ENCODE measurements at regions not wholly inside any gene's neighbourhood (a gene's known extent, or its start where the extent isn't known, plus 50 kb on each side); places are given as distances from the start of the nearest gene placed in this dataset.
"Not testable (repeated sequence)": the region's sequence is repeated elsewhere in the genome, so short reads cannot be mapped to it uniquely, and the experiment has no call there.

DNA sequence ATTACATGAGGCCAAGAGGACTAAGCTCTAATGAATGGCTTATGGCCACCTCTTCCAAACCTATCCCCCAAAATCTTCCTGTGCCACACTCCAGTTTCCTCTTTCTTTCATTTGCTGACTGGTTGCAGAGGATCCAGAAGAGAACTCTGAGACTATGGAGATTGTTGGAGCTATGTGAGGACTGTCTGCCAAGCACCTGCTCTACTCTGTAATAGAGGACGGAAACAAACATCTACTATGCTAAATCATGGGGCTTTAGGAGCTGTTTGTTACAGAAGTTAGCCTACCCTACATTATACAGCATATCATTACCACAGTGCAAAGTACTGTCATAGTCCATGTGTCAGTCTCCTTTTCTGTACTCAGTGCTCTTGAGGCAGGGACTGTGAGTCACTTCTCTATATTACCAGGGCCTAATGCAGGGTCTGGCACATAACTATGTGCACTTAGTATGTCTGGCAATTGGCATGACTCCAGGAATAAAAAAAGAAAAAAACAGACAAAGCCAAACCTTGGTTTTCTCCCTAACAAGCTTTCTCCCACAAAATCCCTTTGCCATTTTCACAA lies 95.1 kb downstream of the RPAP3 start:
- POLR2A ChIA-PET = no interaction called here
- TF ChIP-seq, protein P1, sequence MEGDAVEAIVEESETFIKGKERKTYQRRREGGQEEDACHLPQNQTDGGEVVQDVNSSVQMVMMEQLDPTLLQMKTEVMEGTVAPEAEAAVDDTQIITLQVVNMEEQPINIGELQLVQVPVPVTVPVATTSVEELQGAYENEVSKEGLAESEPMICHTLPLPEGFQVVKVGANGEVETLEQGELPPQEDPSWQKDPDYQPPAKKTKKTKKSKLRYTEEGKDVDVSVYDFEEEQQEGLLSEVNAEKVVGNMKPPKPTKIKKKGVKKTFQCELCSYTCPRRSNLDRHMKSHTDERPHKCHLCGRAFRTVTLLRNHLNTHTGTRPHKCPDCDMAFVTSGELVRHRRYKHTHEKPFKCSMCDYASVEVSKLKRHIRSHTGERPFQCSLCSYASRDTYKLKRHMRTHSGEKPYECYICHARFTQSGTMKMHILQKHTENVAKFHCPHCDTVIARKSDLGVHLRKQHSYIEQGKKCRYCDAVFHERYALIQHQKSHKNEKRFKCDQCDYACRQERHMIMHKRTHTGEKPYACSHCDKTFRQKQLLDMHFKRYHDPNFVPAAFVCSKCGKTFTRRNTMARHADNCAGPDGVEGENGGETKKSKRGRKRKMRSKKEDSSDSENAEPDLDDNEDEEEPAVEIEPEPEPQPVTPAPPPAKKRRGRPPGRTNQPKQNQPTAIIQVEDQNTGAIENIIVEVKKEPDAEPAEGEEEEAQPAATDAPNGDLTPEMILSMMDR (IDR thresholded peaks at IDR 0.05; ENCODE audit: control extremely low read depth, extremely low read depth, low read depth, missing control alignments) = no peak
- no peak for DNase-seq (ENCODE audit: extremely low spot score)
- CTCF ChIA-PET = no interaction called here

DNA sequence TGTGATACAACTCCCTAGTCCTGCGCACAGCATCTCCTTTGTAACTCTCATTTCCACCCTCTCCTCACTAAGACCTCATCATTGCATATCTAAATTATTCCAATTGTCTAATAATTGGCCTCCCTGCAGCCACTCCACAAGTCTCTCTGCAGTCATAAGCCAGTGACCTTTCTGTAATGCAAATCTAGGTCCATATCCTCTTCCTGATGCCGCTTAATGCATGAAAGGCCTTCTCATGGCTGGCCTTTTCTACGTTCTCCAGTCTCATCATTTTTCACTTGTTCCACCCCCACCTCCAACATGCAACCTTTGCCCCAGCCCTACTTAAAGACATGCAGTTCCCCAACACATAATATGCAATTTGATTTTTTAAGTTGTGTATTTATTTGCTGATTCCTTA lies 96.0 kb downstream of the RPAP3 start:
- ChIA-PET CTCF (no interaction called here), POLR2A (no interaction called here)
- TF ChIP-seq, protein P1 (IDR thresholded peaks at IDR 0.05; ENCODE audit: control extremely low read depth, extremely low read depth, low read depth, missing control alignments) = no peak
- DNase-seq (ENCODE audit: extremely low spot score) = no peak

DNA sequence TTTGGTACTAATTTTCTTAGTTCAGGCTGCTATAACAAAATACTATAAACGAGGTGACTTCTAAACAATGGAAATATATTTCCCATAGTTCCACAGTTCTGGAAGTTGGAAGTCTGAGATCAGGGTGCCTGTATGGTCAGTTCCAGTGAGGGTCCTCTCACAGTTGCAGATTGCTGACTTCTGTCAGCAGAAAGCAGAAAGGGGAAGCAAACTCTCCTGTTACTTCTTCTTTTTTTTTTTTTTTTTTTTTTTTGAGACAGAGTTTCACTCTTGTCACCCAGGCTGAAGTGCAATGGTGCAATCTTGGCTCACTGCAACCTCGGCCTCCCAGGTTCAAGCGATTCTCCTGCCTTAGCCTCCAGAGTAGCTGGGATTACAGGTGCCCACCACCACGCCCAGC lies 97.2 kb downstream of the RPAP3 start:
- peak; percentile 18 for DNase-seq (ENCODE audit: extremely low spot score)
- POLR2A ChIA-PET = not testable (repeated sequence)
- CTCF ChIA-PET = interaction anchor here (1.3 kb wide), 1 partner anchor 28 kb away, joined by 3 read pairs; no protein-coding TSS in a partner anchor

DNA sequence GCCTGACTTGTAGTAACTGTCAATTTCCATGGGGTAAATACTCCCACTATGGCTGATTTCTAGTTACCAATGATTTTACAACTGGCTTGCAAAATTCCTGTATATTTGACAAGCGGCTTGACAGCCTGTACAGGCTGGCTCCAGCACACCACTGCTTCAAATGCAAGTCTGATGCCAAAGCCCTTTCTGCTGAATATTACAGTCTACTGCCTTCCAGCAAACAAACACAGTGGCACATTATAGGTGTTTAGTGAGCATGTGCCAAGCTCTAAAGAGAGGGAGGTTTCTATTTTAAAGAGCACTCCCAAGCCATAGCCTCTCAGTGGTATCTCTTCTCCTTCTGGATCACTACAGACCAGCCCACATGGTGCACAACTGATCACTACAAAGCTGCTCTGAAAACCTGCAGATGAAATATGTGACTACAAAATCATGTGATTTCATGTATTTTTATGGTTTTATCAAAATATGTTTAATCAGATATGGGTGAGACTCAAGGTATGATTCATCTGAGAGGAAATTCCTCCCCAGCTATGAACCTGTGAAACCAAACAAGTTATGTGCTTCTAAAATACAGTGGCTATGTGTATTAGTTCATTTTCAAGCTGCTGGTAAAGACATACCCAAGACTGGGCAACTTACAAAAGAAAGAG lies 101.5 kb downstream of the RPAP3 start:
- TF ChIP-seq, protein P1 (IDR thresholded peaks at IDR 0.05; ENCODE audit: control extremely low read depth, extremely low read depth, low read depth, missing control alignments) = no peak
- DNase-seq (ENCODE audit: extremely low spot score) = no peak
- ChIA-PET CTCF (interaction anchor here (0.7 to 1.9 kb wide), 4 partner anchors 11 to 533 kb away, joined by 3 to 10 read pairs (median 4); no protein-coding TSS in a partner anchor), POLR2A (no interaction called here)

DNA sequence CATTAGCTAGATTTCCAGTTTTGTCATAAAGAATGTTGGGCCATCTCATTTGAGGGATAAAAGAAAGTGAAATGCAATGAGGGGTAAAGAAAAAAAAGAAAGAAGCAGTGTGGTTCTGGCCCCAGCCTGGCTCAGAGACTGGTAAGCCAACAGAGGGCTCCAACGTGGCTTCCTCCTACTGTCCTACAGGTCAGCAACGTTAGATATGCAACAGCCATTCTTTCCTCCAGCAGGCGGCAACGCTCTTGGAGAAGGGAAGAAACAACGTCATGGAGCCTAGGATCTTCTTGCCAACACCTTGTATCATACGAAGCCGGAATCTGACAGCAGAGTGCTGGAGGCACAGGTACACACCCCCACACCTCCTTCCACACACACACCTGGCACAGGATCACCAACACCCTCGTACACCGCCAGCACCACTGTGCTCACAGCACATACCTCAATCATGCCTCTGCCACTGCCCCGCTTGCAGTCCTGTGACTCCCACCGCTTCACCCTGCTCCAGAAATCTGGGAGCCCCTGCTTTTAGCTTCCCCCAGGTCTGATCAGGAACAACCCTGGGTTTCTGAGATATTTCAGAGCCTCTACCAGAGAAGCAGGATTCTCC lies 102.8 kb downstream of the RPAP3 start:
- CTCF ChIA-PET = interaction anchor here (1.0 to 1.9 kb wide), 3 partner anchors 9 to 34 kb away, joined by 3 to 10 read pairs (median 4); no protein-coding TSS in a partner anchor
- TF ChIP-seq, protein P1 (IDR thresholded peaks at IDR 0.05; ENCODE audit: control extremely low read depth, extremely low read depth, low read depth, missing control alignments) = no peak
- no peak for DNase-seq (ENCODE audit: extremely low spot score)
- POLR2A ChIA-PET = no interaction called here

DNA sequence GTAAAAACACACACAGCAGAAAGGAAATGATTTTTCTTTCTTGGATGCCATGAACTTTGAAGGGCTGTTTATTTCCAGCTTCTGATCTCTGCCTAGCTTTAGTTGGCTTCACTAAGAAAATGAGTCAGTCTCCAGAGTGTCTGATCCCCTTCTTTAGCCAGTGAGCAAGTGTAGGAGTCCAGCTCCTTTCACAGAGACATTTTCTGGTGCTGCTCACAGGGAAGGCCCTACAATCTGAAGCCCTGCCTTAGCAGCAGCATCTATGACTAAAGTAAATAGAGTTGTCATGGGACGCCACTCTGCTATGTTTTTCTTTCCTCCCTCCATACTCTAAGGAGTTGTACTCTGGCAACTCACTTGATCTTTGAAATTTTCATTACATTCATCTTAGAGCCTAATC lies 103.5 kb downstream of the RPAP3 start:
- POLR2A ChIA-PET = no interaction called here

More for the DNA sequence above, 103.5 kb downstream of the RPAP3 start:
- CTCF ChIA-PET = interaction anchor here (1.3 to 1.5 kb wide), 2 partner anchors 9 to 10 kb away, joined by 4 to 5 read pairs; no protein-coding TSS in a partner anchor
- no peak for DNase-seq (ENCODE audit: extremely low spot score)
- TF ChIP-seq, protein P1 (IDR thresholded peaks at IDR 0.05; ENCODE audit: control extremely low read depth, extremely low read depth, low read depth, missing control alignments) = no peak
